SK-N-SH (cell line): ENCODE measurements at regions not wholly inside any gene's neighbourhood (a gene's known extent, or its start where the extent isn't known, plus 50 kb on each side); places are given as distances from the start of the nearest gene placed in this dataset.

Experiments used
- CTCF ChIA-PET: fragments of 300-600, 350-600 bp; formaldehyde crosslinking; extraction: SDS; loops from one replicate; lab custom pipeline; 2021; lab: Yijun Ruan, JAX
- POLR2A ChIA-PET: fragments of 350-600 bp; sonication (Branson Sonifier 250); formaldehyde crosslinking; extraction: SDS; loops from one replicate; lab custom pipeline; 2020; ENCODE audit warnings: antibody characterized with exemption, inconsistent platforms; lab: Yijun Ruan, JAX
- DNase-seq: peaks from one replicate; pipeline ENCODE4 v3.0.0; 2012
- H2AFZ ChIP-seq: fragments of 200-600 bp; sonication (generic); 2 replicates; pipeline ENCODE4 v1.8.1; 2016; ENCODE audit warnings: antibody characterized with exemption, mild to moderate bottlenecking, low read depth
- H3F3A ChIP-seq: fragments of 200-600 bp; sonication (generic); replicated peaks from 2 replicates; pipeline ENCODE3; 2016; ENCODE audit warnings: antibody characterized with exemption, mild to moderate bottlenecking; ENCODE audit not compliant: insufficient read depth
- H3K27ac ChIP-seq, 2 experiments: fragments of 200-500 bp in 1 of 2; fragments of 200-600 bp in 1 of 2; sonication (Bioruptor generic) in 1 of 2; sonication (generic), shearing (Covaris generic) in 1 of 2; 2 replicates each; pipeline versions ENCODE4 v1.5.1 to v1.6.1; 2014 to 2016; ENCODE audit warnings: low read depth in 2 of 2, inconsistent platforms in 1 of 2, low read length in 1 of 2, mild to moderate bottlenecking in 1 of 2, mixed read lengths in 1 of 2
- H3K27me3 ChIP-seq: fragments of 200-600 bp; sonication (generic), shearing (Covaris generic); 2 replicates; pipeline ENCODE4 v1.6.1; 2016; ENCODE audit warnings: mixed run types; ENCODE audit not compliant: insufficient read depth
- H3K36me3 ChIP-seq, 2 experiments: fragments of 200-500 bp in 1 of 2; fragments of 200-600 bp in 1 of 2; sonication (Bioruptor generic) in 1 of 2; sonication (generic) in 1 of 2; replicated peaks in 1 of 2; 2 replicates each; pipeline versions ENCODE3 to v1.5.1; 2014 to 2016; ENCODE audit warnings: low read length in 1 of 2, mild to moderate bottlenecking in 1 of 2; ENCODE audit not compliant: insufficient read depth in 2 of 2, control insufficient read depth in 1 of 2
- H3K4me1 ChIP-seq, 2 experiments: fragments of 200-500 bp in 1 of 2; fragments of 200-600 bp in 1 of 2; sonication (Bioruptor generic) in 1 of 2; sonication (generic), shearing (Covaris generic) in 1 of 2; 2 replicates each; pipeline versions ENCODE4 v1.5.1 to v1.6.1; 2014 to 2016; ENCODE audit warnings: low read depth in 1 of 2, low read length in 1 of 2, mixed run types in 1 of 2; ENCODE audit not compliant: insufficient read depth in 2 of 2, control insufficient read depth in 1 of 2
- H3K4me2 ChIP-seq: fragments of 200-600 bp; sonication (generic), shearing (Covaris generic); 2 replicates; pipeline ENCODE4 v1.6.1; 2017; ENCODE audit warnings: mixed run types
- H3K4me3 ChIP-seq, 2 experiments: fragments of 200-500 bp in 1 of 2; fragments of 200-600 bp in 1 of 2; sonication (Bioruptor generic) in 1 of 2; sonication (generic), shearing (Covaris generic) in 1 of 2; 2 replicates each; pipeline versions ENCODE4 v1.5.1 to v1.8.1; 2014 to 2016; ENCODE audit warnings: low read depth in 2 of 2, inconsistent platforms in 1 of 2, low read length in 1 of 2, mild to moderate bottlenecking in 1 of 2, mixed read lengths in 1 of 2, moderate library complexity in 1 of 2
- H3K79me2 ChIP-seq: fragments of 200-600 bp; sonication (generic); 2 replicates; pipeline ENCODE4 v1.8.1; 2017; ENCODE audit warnings: mild to moderate bottlenecking; ENCODE audit not compliant: insufficient read depth
- H3K9ac ChIP-seq: fragments of 200-600 bp; sonication (generic); 2 replicates; pipeline ENCODE4 v1.6.1; 2017; ENCODE audit warnings: mixed run types
- H3K9me2 ChIP-seq: fragments of 200-600 bp; sonication (generic); 2 replicates; pipeline ENCODE4 v1.6.1; 2017; ENCODE audit warnings: mixed run types
- H3K9me3 ChIP-seq: fragments of 200-600 bp; sonication (generic); 2 replicates; pipeline ENCODE4 v1.6.1; 2017; ENCODE audit warnings: mixed run types, mild to moderate bottlenecking, moderate library complexity
- H4K20me1 ChIP-seq: fragments of 200-600 bp; sonication (generic); 2 replicates; pipeline ENCODE4 v1.6.1; 2017; ENCODE audit warnings: mild to moderate bottlenecking, mixed run types; ENCODE audit not compliant: insufficient read depth
- CTCF ChIP-seq: fragments of 200-600 bp; sonication (generic); IDR thresholded peaks from 2 replicates; pipeline ENCODE4 v1.6.1; 2017; ENCODE audit warnings: antibody characterized with exemption, mild to moderate bottlenecking, moderate library complexity
- EZH2phosphoT487 ChIP-seq: fragments of 200-600 bp; sonication (generic); IDR thresholded peaks from 2 replicates; pipeline ENCODE4 v1.6.1; 2017; ENCODE audit warnings: low read depth, mixed run types, mild to moderate bottlenecking, antibody characterized with exemption, moderate library complexity, borderline replicate concordance
- FOSL2 ChIP-seq: IDR thresholded peaks from 2 replicates; pipeline ENCODE4 v1.4.0; 2012; ENCODE audit warnings: low read depth, mild to moderate bottlenecking, moderate library complexity, borderline replicate concordance
- JUND ChIP-seq: IDR thresholded peaks from 2 replicates; pipeline ENCODE4 v1.4.0; 2012
- NRF1 ChIP-seq: IDR thresholded peaks from 2 replicates; pipeline ENCODE4 v1.6.1; 2012; ENCODE audit warnings: low read depth, mild to moderate bottlenecking, low read length
- POLR2AphosphoS5 ChIP-seq: IDR thresholded peaks from 2 replicates; pipeline ENCODE4 v1.6.1; 2012; ENCODE audit warnings: low read depth, low read length
- REST ChIP-seq: IDR thresholded peaks from 2 replicates; pipeline ENCODE4 v1.6.1; 2012; ENCODE audit warnings: mild to moderate bottlenecking, low read depth, low read length, moderate library complexity
- RXRA ChIP-seq: IDR thresholded peaks from 2 replicates; pipeline ENCODE4 v1.4.0; 2012; ENCODE audit warnings: low read depth, mild to moderate bottlenecking, borderline replicate concordance
- SIN3A ChIP-seq: IDR thresholded peaks from 2 replicates; pipeline ENCODE4 v1.6.1; 2012; ENCODE audit warnings: low read depth, mild to moderate bottlenecking, low read length, moderate library complexity, borderline replicate concordance
- TAF1 ChIP-seq: IDR thresholded peaks from 2 replicates; pipeline ENCODE4 v1.6.1; 2012; ENCODE audit warnings: low read depth, mild to moderate bottlenecking, low read length, moderate library complexity, borderline replicate concordance
- TCF12 ChIP-seq: IDR thresholded peaks from 2 replicates; pipeline ENCODE4 v1.4.0; 2012
- TEAD4 ChIP-seq: IDR thresholded peaks from 2 replicates; pipeline ENCODE4 v1.4.0; 2012; ENCODE audit warnings: mild to moderate bottlenecking, borderline replicate concordance; ENCODE audit not compliant: insufficient read depth
- ZBTB33 ChIP-seq: IDR thresholded peaks from 2 replicates; pipeline ENCODE4 v1.4.0; 2012; ENCODE audit warnings: low read depth, borderline replicate concordance
- WGBS: methylation state at CpG from one replicate; pipeline ENCODE4 v1.1.6; 2017; ENCODE audit warnings: low lambda C conversion rate; 5-methylcytosine and 5-hydroxymethylcytosine counted together

- DNase-seq: no peak
These were observed 1127.3 kb downstream of the PCDH9 start for GRCh38 chr13:66102864-66103263.

GRCh38 chr13:66099825-66100224, 1130.3 kb downstream of the PCDH9 start:
- no peak for TF ChIP-seq FOSL2
- TF ChIP-seq ZBTB33: no peak
- no peak for TF ChIP-seq TAF1
- no peak for TF ChIP-seq RXRA
- TF ChIP-seq REST: no peak
- TF ChIP-seq CTCF: no peak
- no peak for TF ChIP-seq EZH2phosphoT487
- no peak for TF ChIP-seq NRF1
- TF ChIP-seq POLR2AphosphoS5: no peak
- TF ChIP-seq SIN3A: no peak
- Histone ChIP-seq H3K27me3 (no peaks in the 10 kb centered on the region), H3K9me3 (no peaks in the 10 kb centered on the region), H3K4me2 (no peak overlapping the region), H4K20me1 (no peaks in the 10 kb centered on the region), H3K36me3 (no peaks in the 10 kb centered on the region), H3K4me1 (peaks cover 0 to 4% of the 10 kb centered on the region in 2 experiments; a peak in 2 of 4 replicates), H3F3A (no peaks in the 10 kb centered on the region), H3K27ac (no peak overlapping the region), H3K4me3 (no peak overlapping the region), H3K9me2 (no peaks in the 10 kb centered on the region), H3K9ac (no peak overlapping the region), H3K79me2 (no peaks in the 10 kb centered on the region), H2AFZ (no peak overlapping the region)
- ChIA-PET POLR2A (no interaction called here), CTCF (no interaction called here)
- WGBS: 98% methylated on average over 10 of the region's 10 CpGs
- no peak for DNase-seq

More at GRCh38 chr13:66102864-66103263, 1127.3 kb downstream of the PCDH9 start:
- Histone ChIP-seq H3K27me3 (no peaks in the 10 kb centered on the region), H3K9me2 (no peaks in the 10 kb centered on the region), H3K4me2 (no peak overlapping the region), H3K79me2 (no peaks in the 10 kb centered on the region), H3K9ac (no peak overlapping the region), H3K4me3 (no peak overlapping the region), H3F3A (no peaks in the 10 kb centered on the region), H3K27ac (no peak overlapping the region), H4K20me1 (no peaks in the 10 kb centered on the region), H2AFZ (no peak overlapping the region), H3K9me3 (no peaks in the 10 kb centered on the region), H3K4me1 (peaks cover 0 to 4% of the 10 kb centered on the region in 2 experiments; a peak in 2 of 4 replicates), H3K36me3 (no peaks in the 10 kb centered on the region)
- ChIA-PET CTCF (no interaction called here), POLR2A (no interaction called here)
- WGBS: 98% methylated on average over 3 of the region's 3 CpGs
- 0 out of 2 replicates have a peak, but pooled peaks have one; percentile 9 for TF ChIP-seq TEAD4
- TF ChIP-seq TCF12: 0 out of 2 replicates have a peak, but pooled peaks have one; percentile 18
- TF ChIP-seq JUND: no peak
